Sciatic nerve (tissue), 2 donors: ENCODE measurements at regions not wholly inside any gene's neighbourhood (a gene's known extent, or its start where the extent isn't known, plus 50 kb on each side); places are given as distances from the start of the nearest gene placed in this dataset.
A peak's percentile ranks its signal among the peaks of the same experiment; 100 is the strongest.
"Not testable (repeated sequence)": the region's sequence is repeated elsewhere in the genome, so short reads cannot be mapped to it uniquely, and the experiment has no call there.

Experiments
- ATAC-seq: fragments of 200-7000 bp; cut with Tn5 transposase; one replicate; pipeline ENCODE4 v1.9.1; 2020; ENCODE audit warnings: mild to moderate bottlenecking, moderate library complexity
- DNase-seq: peaks from one replicate; pipeline ENCODE4 v3.0.0-alpha.2; 2020; ENCODE audit warnings: low spot score
- intact Hi-C: fragments of 100-400 bp; cut with DNase I; formaldehyde crosslinking; loops from one replicate; pipeline ENCODE4 v1.14.2; 2022
- donor health status: DM: no; HTN: no; CAD: no.
- donor health status: DM: no; HTN: no; CAD: no.

- intact Hi-C loops: no loop called here
- no peak for DNase-seq
- no peak for ATAC-seq
These were observed 607.7 kb upstream of the USP24 start for GRCh38 chr1:55822891-55823290.

DNA sequence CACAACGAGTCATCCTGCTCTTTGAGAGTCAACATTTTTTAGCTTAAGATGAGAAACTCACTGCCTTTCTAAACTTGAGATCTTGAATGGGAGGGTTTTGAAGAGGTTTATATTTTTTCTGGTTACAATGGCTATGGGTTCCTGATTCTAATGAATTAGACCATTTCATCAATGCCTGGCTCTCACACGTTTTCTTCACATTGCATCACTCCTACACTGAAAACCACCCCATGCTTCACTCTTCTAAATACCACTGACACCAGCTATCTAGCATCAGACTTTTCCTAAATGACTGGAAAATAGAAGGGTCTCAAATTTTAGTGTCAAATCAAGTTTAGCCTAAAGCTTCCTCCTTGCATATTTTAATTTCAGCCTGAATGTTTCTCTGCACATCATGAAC lies 606.1 kb upstream of the USP24 start:
- no peak for ATAC-seq
- intact Hi-C loops: no loop called here

DNA sequence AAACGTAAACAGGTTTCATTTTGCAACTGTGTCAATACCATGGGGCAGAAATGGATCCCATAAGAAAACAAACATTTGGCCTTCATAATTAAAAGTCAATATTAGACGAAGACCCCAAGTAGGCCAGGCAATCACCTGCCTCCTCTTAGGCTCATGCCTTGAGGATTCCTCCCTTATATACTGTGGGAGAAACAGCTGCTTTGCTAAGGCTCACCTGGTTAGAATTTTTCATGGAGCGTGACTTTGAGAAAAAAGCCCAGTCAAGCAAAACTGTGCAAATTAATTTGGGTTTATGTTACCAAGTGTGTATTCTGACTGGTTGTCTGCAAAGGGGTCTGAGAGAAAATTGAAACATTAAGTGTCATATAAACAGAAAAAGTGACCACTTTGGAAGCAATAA lies 605.3 kb upstream of the USP24 start:
- no peak for ATAC-seq

More for the DNA sequence above, 606.1 kb upstream of the USP24 start:
- DNase-seq: no peak

GRCh38 chr1:55819011-55819410 lies 603.8 kb upstream of the USP24 start:
- intact Hi-C loops: no loop called here

More for the DNA sequence above, 605.3 kb upstream of the USP24 start:
- intact Hi-C loops: no loop called here
- DNase-seq: no peak

GRCh38 chr1:55816456-55817426 lies 601.6 kb upstream of the USP24 start:
- ATAC-seq (peak; percentile 33), DNase-seq (no peak)
- intact Hi-C loops: no loop called here

More at GRCh38 chr1:55819011-55819410, 603.8 kb upstream of the USP24 start:
- DNase-seq (no peak), ATAC-seq (no peak)

- intact Hi-C loops: no loop called here
- DNase-seq (no peak), ATAC-seq (no peak)
These were observed 600.7 kb upstream of the USP24 start for GRCh38 chr1:55815745-55816455.

- intact Hi-C loops: no loop called here
These were observed 599.8 kb upstream of the USP24 start for GRCh38 chr1:55814967-55815366.

GRCh38 chr1:55813618-55814017 lies 598.5 kb upstream of the USP24 start:
- DNase-seq (peak; percentile 82), ATAC-seq (peak; percentile 95)
- intact Hi-C loops: no loop called here

More at GRCh38 chr1:55814967-55815366, 599.8 kb upstream of the USP24 start:
- DNase-seq: no peak
- no peak for ATAC-seq

DNA sequence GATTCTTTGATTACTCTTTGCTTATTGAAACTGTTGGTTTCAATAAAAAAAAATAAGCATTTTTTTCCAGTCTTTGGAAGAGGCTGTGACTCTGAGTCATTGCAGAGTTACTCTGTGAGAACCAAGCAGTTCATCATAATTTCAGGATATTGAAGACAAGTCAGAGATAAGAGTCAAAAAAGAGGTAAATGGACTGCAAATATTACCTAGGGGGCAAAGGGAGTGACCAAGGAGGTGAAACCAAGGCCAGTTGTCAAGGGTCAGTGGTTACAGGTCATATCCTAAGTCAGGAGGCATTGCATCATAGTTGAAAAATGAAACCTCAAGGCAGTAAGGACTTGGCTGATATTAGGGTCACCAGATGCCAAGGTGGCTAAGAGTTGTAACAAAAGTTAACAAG lies 597.1 kb upstream of the USP24 start:
- intact Hi-C loops: no loop called here
- no peak for DNase-seq
- ATAC-seq: peak; percentile 85

GRCh38 chr1:55808263-55808662 lies 593.1 kb upstream of the USP24 start:
- intact Hi-C loops: no loop called here
- DNase-seq: no peak
- no peak for ATAC-seq

- DNase-seq (no peak), ATAC-seq (no peak)
- intact Hi-C loops: no loop called here
These were observed 588.3 kb upstream of the USP24 start for GRCh38 chr1:55803429-55803828.

DNA sequence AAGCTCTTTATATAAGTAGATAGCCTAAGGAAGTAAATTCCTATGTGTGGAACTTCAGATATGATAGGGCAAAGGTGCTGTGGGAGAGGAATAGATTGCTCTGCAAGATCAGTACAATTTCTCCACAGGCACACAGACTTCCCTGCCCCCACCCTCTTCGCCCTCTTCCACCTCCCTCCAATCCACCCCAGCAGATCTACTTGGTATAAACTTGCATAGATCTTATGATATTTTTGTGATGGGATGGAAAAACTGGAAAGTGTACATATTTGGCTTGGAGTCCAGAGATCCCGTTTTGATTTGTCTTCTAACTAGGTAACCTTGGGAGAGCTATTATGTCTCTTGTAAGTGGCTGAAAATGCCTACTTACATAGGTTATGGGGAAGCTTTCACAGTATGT lies 586.3 kb upstream of the USP24 start:
- no peak for DNase-seq
- intact Hi-C loops: no loop called here
- ATAC-seq: no peak

DNA sequence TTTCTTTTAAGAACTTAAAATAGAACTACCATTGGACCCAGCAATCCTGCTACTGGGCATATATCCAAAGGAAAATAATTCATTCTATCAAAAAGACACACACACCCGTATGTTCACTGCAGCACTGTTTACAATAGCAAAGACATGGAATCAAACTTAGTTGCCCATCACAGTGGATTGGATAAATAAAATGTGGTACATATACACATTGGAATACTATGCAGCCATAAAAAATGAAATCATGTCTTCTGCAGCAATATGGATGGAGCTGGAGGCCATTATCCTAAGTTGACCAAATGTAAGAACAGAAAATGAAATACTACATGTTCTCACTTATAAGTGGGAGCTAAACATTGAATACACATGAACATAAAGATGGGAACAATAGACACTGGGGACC lies 585.3 kb upstream of the USP24 start:
- intact Hi-C loops: no loop called here
- ATAC-seq (no peak), DNase-seq (no peak)

DNA sequence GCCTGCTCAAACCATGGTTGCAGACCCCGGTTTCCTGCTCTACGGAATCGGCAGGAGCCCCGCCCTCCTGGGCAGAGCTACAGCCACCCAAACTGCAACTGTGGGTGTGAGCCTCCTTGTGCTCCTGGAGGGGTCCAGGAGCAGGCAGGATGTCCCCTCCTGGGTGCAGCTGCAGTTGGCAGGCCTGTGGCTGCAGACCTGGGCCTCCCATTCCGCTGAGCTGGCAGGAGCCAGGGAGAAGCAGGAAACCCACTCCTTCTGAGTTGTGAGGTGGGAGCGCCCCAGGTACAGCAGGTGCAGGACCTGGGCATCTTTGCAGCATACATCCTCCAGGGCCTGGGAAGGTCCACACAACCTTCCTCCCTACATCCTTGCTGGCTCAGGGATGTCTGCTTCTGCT lies 578.7 kb upstream of the USP24 start:
- no peak for DNase-seq
- no peak for ATAC-seq
- intact Hi-C loops: no loop called here

GRCh38 chr1:55792870-55793269 lies 577.7 kb upstream of the USP24 start:
- ATAC-seq: no peak
- intact Hi-C loops: no loop called here

DNA sequence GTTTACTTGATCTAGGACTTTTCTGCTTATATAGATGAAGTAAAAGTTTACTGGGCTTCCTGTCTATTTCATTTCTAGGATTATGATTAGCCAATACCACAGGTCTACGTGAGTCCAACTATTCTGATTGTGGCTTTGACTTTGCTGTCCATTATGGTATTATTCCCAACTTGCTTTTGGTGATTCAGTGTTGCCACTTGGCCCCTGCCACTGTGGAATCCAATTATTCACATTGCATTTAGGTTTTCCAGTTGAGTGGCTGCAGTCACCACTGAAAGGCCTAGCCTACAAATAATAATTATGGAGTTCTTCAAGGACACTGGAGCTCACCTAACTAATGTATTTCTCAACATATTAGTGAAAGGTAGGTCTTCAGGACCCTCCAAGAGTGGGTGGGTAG lies 574.3 kb upstream of the USP24 start:
- DNase-seq (no peak), ATAC-seq (no peak)
- intact Hi-C loops: no loop called here

More at GRCh38 chr1:55792870-55793269, 577.7 kb upstream of the USP24 start:
- DNase-seq: no peak

GRCh38 chr1:55786396-55786795 lies 571.2 kb upstream of the USP24 start:
- intact Hi-C loops: no loop called here
- DNase-seq (no peak), ATAC-seq (no peak)

DNA sequence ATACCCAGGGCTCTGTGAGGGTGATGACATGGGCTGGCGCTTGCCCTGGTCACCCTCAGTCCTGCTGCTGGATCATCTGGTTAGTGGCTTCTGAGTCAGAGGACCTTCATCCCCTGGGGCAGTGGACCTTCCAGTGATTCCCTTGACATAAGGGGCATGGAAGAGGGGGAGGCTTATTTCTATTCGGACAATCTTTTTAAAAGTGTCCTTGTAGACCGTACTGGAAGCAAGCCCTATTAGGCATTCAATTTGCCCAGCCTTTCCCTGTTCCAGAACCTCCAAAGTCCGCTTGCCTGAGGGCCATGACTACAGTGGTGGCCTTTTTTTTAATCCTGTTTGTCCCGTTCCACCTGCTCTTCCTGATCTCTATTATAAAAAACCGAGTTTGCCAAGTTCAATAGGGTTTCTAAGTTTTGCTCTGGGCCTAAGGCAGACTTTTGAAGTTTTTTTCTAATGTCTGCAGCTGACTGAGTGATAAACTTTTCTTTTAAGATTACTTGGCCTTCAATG lies 569.8 kb upstream of the USP24 start:
- intact Hi-C loops, ATAC-seq, DNase-seq: not testable (repeated sequence)

DNA sequence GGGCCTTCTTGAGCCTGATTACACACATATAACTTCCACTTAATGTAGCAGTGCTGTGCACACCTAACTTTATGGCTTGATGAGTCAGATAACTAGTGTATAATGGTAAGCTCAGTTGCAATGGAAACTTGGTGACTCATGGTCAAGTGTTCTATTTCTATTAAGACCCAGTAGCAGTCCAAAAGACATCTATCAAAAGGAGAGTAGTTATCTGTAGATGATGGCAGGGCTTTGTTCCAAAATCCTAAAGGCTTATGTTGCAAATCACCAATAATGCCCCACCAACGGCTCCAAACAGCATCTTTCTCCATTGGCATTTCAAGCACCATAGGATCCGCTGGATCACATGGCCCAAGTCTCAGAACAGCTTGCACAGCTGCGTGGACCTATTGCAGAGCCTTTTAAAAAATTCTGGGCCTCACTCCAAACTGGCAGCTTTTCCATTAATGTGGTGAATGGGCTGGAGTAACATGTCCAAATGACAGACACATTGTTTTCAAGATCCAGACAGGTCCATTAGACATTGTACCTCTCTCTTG lies 566.8 kb upstream of the USP24 start:
- DNase-seq (no peak), ATAC-seq (peak; percentile 49)
- intact Hi-C loops: no loop called here

DNA sequence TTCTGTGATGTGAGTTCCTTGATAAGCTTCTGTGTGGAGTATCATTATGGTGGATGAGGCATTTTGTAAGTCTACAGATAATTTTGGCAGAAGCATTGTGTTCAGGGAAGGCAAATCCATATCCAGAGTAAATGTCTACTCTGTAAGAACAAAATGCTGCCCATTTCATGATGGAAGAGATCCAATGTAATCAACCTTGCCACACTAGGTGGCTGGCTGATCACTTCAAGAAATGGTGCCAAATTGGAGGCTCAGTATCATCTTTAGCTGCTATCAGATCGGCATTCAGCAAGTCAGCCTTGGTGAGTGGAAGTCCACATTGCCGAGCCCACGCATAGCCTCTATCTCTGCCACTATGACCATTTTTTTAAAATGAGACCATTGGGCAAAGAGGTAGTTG lies 565.8 kb upstream of the USP24 start:
- intact Hi-C loops: no loop called here
- ATAC-seq (no peak), DNase-seq (no peak)
